ENCODE measurements at regions not wholly inside any gene's neighbourhood (a gene's known extent, or its start where the extent isn't known, plus 50 kb on each side); places are given as distances from the start of the nearest gene placed in this dataset.
A peak's percentile ranks its signal among the peaks of the same experiment; 100 is the strongest.

DNA sequence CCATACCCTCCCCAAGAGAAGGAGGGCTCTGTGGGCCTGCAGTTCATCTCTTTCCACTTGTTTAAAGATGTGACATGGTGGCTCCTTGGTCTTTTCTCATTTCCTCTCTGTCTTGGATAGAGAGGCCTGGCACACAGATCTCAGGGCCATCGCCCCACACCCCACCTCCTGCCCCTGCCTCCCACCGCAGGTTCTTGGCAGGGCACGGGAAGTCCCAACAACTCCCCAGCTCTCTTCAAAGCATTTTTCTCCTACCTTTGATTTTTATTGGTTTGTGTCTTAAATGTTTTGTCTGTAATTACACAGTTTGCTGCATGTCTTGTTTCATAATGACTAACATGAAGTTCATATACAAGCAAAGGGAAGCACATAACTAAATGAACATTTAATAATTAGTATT is 178.5 kb upstream of the MSX2 start:
- Histone ChIP-seq H3K36me3 (ENCODE audit: low read depth) (no peaks in the 10 kb centered on the region), H3K4me1 (ENCODE audit: insufficient read depth, poor library complexity, severe bottlenecking) (no peaks in the 10 kb centered on the region), H3K9me3 (ENCODE audit: severe bottlenecking) (no peaks in the 10 kb centered on the region), H3K4me3 (ENCODE audit: severe bottlenecking) (no peak overlapping the region), H3K27ac (ENCODE audit: poor library complexity, severe bottlenecking) (no peak overlapping the region), H3K27me3 (ENCODE audit: insufficient read depth, poor library complexity, severe bottlenecking) (no peaks in the 10 kb centered on the region)
- TF ChIP-seq, protein P1, sequence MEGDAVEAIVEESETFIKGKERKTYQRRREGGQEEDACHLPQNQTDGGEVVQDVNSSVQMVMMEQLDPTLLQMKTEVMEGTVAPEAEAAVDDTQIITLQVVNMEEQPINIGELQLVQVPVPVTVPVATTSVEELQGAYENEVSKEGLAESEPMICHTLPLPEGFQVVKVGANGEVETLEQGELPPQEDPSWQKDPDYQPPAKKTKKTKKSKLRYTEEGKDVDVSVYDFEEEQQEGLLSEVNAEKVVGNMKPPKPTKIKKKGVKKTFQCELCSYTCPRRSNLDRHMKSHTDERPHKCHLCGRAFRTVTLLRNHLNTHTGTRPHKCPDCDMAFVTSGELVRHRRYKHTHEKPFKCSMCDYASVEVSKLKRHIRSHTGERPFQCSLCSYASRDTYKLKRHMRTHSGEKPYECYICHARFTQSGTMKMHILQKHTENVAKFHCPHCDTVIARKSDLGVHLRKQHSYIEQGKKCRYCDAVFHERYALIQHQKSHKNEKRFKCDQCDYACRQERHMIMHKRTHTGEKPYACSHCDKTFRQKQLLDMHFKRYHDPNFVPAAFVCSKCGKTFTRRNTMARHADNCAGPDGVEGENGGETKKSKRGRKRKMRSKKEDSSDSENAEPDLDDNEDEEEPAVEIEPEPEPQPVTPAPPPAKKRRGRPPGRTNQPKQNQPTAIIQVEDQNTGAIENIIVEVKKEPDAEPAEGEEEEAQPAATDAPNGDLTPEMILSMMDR (IDR thresholded peaks at IDR 0.05; ENCODE audit: poor library complexity, severe bottlenecking), result no peak
- DNase-seq (ENCODE audit: low spot score) (no peak), ATAC-seq (ENCODE audit: low read depth) (no peak)

DNA sequence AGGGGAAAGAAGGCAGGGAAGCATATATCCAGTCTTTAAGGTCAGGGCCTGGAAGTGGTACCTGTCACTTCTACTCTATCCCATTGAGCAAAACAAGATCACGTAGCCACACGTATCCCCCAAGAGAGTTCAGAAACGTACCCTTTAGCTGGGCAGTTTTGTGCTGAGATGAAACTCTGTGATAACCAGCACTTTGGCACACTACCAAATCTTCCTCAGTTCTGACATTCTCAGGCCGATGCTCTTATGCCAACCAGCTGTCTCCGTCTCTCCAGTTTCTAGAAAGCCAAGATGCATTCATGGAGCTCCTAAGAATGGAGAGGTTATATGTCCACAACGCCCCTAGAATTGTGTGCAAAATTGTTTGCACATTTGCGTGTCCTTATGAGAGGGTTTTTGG is 176.6 kb upstream of the MSX2 start:
- TF ChIP-seq, protein P1 (IDR thresholded peaks at IDR 0.05; ENCODE audit: poor library complexity, severe bottlenecking), result no peak
- H3K27ac ChIP-seq (ENCODE audit: poor library complexity, severe bottlenecking), result no peak overlapping the region
- H3K4me1 ChIP-seq (ENCODE audit: insufficient read depth, poor library complexity, severe bottlenecking), result no peaks in the 10 kb centered on the region
- ATAC-seq (ENCODE audit: low read depth) (no peak), DNase-seq (ENCODE audit: low spot score) (no peak)
- no peaks in the 10 kb centered on the region for H3K9me3 ChIP-seq (ENCODE audit: severe bottlenecking)
- H3K27me3 ChIP-seq (ENCODE audit: insufficient read depth, poor library complexity, severe bottlenecking), result no peaks in the 10 kb centered on the region
- H3K4me3 ChIP-seq (ENCODE audit: severe bottlenecking), result no peak overlapping the region
- H3K36me3 ChIP-seq (ENCODE audit: low read depth), result no peaks in the 10 kb centered on the region

DNA sequence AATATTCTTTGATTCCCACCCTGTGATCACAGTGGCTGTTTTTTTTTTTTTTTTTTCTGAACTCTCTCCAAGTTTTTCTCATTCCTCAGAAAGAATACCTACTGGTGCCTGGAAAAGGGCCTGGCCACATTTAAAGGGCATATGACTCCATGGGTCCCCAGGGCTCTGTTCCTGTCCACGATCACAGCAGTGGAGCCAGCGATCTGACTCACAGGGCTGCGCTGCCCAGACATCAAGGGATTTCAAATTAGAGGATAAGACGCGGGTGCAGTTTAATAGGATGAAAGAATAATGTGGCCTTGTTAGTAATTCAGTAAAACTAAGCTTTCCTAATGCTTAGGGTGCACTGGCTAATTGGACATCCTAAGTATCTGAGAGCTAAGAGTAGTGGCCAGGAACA is 175.1 kb upstream of the MSX2 start:
- H3K27ac ChIP-seq (ENCODE audit: poor library complexity, severe bottlenecking), result no peak overlapping the region
- H3K4me3 ChIP-seq (ENCODE audit: severe bottlenecking), result no peak overlapping the region
- H3K4me1 ChIP-seq (ENCODE audit: insufficient read depth, poor library complexity, severe bottlenecking), result no peaks in the 10 kb centered on the region
- no peaks in the 10 kb centered on the region for H3K9me3 ChIP-seq (ENCODE audit: severe bottlenecking)
- no peaks in the 10 kb centered on the region for H3K27me3 ChIP-seq (ENCODE audit: insufficient read depth, poor library complexity, severe bottlenecking)
- H3K36me3 ChIP-seq (ENCODE audit: low read depth), result no peaks in the 10 kb centered on the region
- DNase-seq (ENCODE audit: low spot score), result peak; percentile 12
- ATAC-seq (ENCODE audit: low read depth), result no peak
- TF ChIP-seq, protein P1 (IDR thresholded peaks at IDR 0.05; ENCODE audit: poor library complexity, severe bottlenecking), result no peak

DNA sequence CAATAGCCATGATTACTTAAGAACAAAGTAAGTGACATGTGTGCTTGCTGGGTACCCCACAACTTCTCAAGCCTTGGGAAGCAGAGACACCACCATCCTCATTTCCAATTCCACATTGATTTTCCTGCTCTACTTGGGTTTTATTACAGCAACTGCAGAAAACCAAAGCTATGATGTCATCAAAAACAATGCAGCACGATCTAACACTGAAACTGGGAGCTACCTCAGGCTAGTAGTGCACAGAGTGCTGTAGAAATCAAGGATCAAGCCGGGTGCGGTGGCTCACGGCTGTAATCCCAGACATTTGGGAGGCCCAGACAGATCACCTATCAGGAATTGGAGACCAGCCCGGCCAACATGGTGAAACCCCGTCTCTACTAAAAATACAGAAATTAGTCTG is 174.4 kb upstream of the MSX2 start:
- H3K36me3 ChIP-seq (ENCODE audit: low read depth), result no peaks in the 10 kb centered on the region
- TF ChIP-seq, protein P1 (IDR thresholded peaks at IDR 0.05; ENCODE audit: poor library complexity, severe bottlenecking), result no peak

DNA sequence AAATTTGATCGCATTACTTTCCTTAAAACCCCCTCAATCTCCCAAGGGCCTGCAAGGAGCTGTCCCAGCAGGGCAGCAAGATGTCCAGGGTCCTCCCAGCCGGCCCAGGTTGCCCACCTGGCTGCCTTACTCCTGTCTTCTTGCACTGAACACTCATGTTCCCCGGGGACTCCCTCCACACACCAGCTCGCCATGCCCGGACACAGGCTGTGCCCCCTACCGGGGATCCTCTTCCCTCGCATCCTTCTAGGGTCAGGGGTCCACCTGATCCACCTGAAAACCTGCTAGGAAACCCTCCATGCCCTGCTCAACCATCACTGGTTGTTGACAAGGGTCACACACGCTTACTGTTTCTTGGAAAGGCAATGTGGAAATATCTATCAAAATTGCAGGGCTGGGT is 172.0 kb upstream of the MSX2 start:
- ATAC-seq (ENCODE audit: low read depth), result no peak
- no peaks in the 10 kb centered on the region for H3K9me3 ChIP-seq (ENCODE audit: severe bottlenecking)
- TF ChIP-seq, protein P1 (IDR thresholded peaks at IDR 0.05; ENCODE audit: poor library complexity, severe bottlenecking), result no peak
- DNase-seq (ENCODE audit: low spot score), result no peak
- H3K36me3 ChIP-seq (ENCODE audit: low read depth), result no peaks in the 10 kb centered on the region
- no peaks in the 10 kb centered on the region for H3K27me3 ChIP-seq (ENCODE audit: insufficient read depth, poor library complexity, severe bottlenecking)
- H3K4me3 ChIP-seq (ENCODE audit: severe bottlenecking), result no peak overlapping the region
- no peak overlapping the region for H3K27ac ChIP-seq (ENCODE audit: poor library complexity, severe bottlenecking)
- H3K4me1 ChIP-seq (ENCODE audit: insufficient read depth, poor library complexity, severe bottlenecking), result no peaks in the 10 kb centered on the region

More for the DNA sequence above, 174.4 kb upstream of the MSX2 start:
- no peak for ATAC-seq (ENCODE audit: low read depth)
- Histone ChIP-seq H3K27me3 (ENCODE audit: insufficient read depth, poor library complexity, severe bottlenecking) (no peaks in the 10 kb centered on the region), H3K27ac (ENCODE audit: poor library complexity, severe bottlenecking) (no peak overlapping the region), H3K4me1 (ENCODE audit: insufficient read depth, poor library complexity, severe bottlenecking) (no peaks in the 10 kb centered on the region), H3K4me3 (ENCODE audit: severe bottlenecking) (no peak overlapping the region), H3K9me3 (ENCODE audit: severe bottlenecking) (no peaks in the 10 kb centered on the region)
- peak; percentile 17 for DNase-seq (ENCODE audit: low spot score)

All from RWPE2 (cell line).